ENCODE measurements at regions not wholly inside any gene's neighbourhood (a gene's known extent, or its start where the extent isn't known, plus 50 kb on each side); places are given as distances from the start of the nearest gene placed in this dataset.

- H3K27ac ChIP-seq (ENCODE audit: low read depth, low read length, poor library complexity, severe bottlenecking), result no peak overlapping the region
- H4K20me1 ChIP-seq (ENCODE audit: insufficient read depth, low read length), result no peaks in the 10 kb centered on the region
- no peaks in the 10 kb centered on the region for H3K36me3 ChIP-seq (ENCODE audit: insufficient read depth, low read length)
- no peaks in the 10 kb centered on the region for H3K9me2 ChIP-seq (ENCODE audit: low read depth, low read length)
- H3K4me1 ChIP-seq (ENCODE audit: insufficient read depth, low read length, severe bottlenecking), result no peaks in the 10 kb centered on the region
- no peaks in the 10 kb centered on the region for H3K9me3 ChIP-seq (ENCODE audit: low read length)
- H2AFZ ChIP-seq (ENCODE audit: low read length), result no peak overlapping the region
- no peaks in the 10 kb centered on the region for H3F3A ChIP-seq (ENCODE audit: insufficient read depth, low read length)
- TF ChIP-seq EZH2 (IDR thresholded peaks at IDR 0.05; ENCODE audit: borderline replicate concordance, low read length), result no peak
- TF ChIP-seq CTCF (IDR thresholded peaks at IDR 0.05; ENCODE audit: low read length), result no peak
- no peaks in the 10 kb centered on the region for H3K27me3 ChIP-seq (ENCODE audit: insufficient read depth, low read length)
- H3K4me3 ChIP-seq (ENCODE audit: low read depth, low read length, poor library complexity, severe bottlenecking), result no peak overlapping the region
- no peaks in the 10 kb centered on the region for H3K79me2 ChIP-seq (ENCODE audit: insufficient read depth, low read length)
- no peak overlapping the region for H3K9ac ChIP-seq (ENCODE audit: low read length)
- H3K4me2 ChIP-seq (ENCODE audit: low read length), result no peak overlapping the region
These were observed 52.1 kb upstream of the CCNG1 start for GRCh38 chr5:163385271-163385670.

- Histone ChIP-seq H3K27me3 (ENCODE audit: insufficient read depth, low read length) (no peaks in the 10 kb centered on the region), H3K27ac (ENCODE audit: low read depth, low read length, poor library complexity, severe bottlenecking) (no peak overlapping the region), H3K9ac (ENCODE audit: low read length) (no peak overlapping the region), H3K36me3 (ENCODE audit: insufficient read depth, low read length) (no peaks in the 10 kb centered on the region), H3K9me2 (ENCODE audit: low read depth, low read length) (no peaks in the 10 kb centered on the region), H3F3A (ENCODE audit: insufficient read depth, low read length) (no peaks in the 10 kb centered on the region), H3K4me2 (ENCODE audit: low read length) (no peak overlapping the region), H2AFZ (ENCODE audit: low read length) (no peak overlapping the region), H3K4me1 (ENCODE audit: insufficient read depth, low read length, severe bottlenecking) (no peaks in the 10 kb centered on the region), H4K20me1 (ENCODE audit: insufficient read depth, low read length) (no peaks in the 10 kb centered on the region), H3K4me3 (ENCODE audit: low read depth, low read length, poor library complexity, severe bottlenecking) (no peak overlapping the region), H3K9me3 (ENCODE audit: low read length) (no peaks in the 10 kb centered on the region), H3K79me2 (ENCODE audit: insufficient read depth, low read length) (no peaks in the 10 kb centered on the region)
- no peak for TF ChIP-seq EZH2 (IDR thresholded peaks at IDR 0.05; ENCODE audit: borderline replicate concordance, low read length)
- TF ChIP-seq CTCF (IDR thresholded peaks at IDR 0.05; ENCODE audit: low read length), result no peak
These were observed 51.6 kb upstream of the CCNG1 start for GRCh38 chr5:163385824-163386223.

- Histone ChIP-seq H3K4me1 (ENCODE audit: insufficient read depth, low read length, severe bottlenecking) (no peaks in the 10 kb centered on the region), H2AFZ (ENCODE audit: low read length) (no peak overlapping the region), H3K4me3 (ENCODE audit: low read depth, low read length, poor library complexity, severe bottlenecking) (no peak overlapping the region), H3F3A (ENCODE audit: insufficient read depth, low read length) (no peaks in the 10 kb centered on the region), H3K4me2 (ENCODE audit: low read length) (no peak overlapping the region), H3K36me3 (ENCODE audit: insufficient read depth, low read length) (no peaks in the 10 kb centered on the region), H3K9me3 (ENCODE audit: low read length) (no peaks in the 10 kb centered on the region), H3K9ac (ENCODE audit: low read length) (no peak overlapping the region), H3K9me2 (ENCODE audit: low read depth, low read length) (no peaks in the 10 kb centered on the region), H4K20me1 (ENCODE audit: insufficient read depth, low read length) (no peaks in the 10 kb centered on the region), H3K27me3 (ENCODE audit: insufficient read depth, low read length) (no peaks in the 10 kb centered on the region), H3K79me2 (ENCODE audit: insufficient read depth, low read length) (no peaks in the 10 kb centered on the region), H3K27ac (ENCODE audit: low read depth, low read length, poor library complexity, severe bottlenecking) (no peak overlapping the region)
- TF ChIP-seq CTCF (IDR thresholded peaks at IDR 0.05; ENCODE audit: low read length) (no peak), EZH2 (IDR thresholded peaks at IDR 0.05; ENCODE audit: borderline replicate concordance, low read length) (no peak)
These were observed 51.0 kb upstream of the CCNG1 start for GRCh38 chr5:163386352-163386751.

All from OCI-LY1 (cell line).